ENCODE measurements at regions not wholly inside any gene's neighbourhood (a gene's known extent, or its start where the extent isn't known, plus 50 kb on each side); places are given as distances from the start of the nearest gene placed in this dataset.

GRCh38 chr2:72036595-72036994, 111.1 kb downstream of the CYP26B1 start:
- TF ChIP-seq, protein P1, sequence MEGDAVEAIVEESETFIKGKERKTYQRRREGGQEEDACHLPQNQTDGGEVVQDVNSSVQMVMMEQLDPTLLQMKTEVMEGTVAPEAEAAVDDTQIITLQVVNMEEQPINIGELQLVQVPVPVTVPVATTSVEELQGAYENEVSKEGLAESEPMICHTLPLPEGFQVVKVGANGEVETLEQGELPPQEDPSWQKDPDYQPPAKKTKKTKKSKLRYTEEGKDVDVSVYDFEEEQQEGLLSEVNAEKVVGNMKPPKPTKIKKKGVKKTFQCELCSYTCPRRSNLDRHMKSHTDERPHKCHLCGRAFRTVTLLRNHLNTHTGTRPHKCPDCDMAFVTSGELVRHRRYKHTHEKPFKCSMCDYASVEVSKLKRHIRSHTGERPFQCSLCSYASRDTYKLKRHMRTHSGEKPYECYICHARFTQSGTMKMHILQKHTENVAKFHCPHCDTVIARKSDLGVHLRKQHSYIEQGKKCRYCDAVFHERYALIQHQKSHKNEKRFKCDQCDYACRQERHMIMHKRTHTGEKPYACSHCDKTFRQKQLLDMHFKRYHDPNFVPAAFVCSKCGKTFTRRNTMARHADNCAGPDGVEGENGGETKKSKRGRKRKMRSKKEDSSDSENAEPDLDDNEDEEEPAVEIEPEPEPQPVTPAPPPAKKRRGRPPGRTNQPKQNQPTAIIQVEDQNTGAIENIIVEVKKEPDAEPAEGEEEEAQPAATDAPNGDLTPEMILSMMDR (IDR thresholded peaks at IDR 0.05; ENCODE audit: low read depth, low read length): no peak
- no peak for TF ChIP-seq EZH2phosphoT487 (IDR thresholded peaks at IDR 0.05; ENCODE audit: low read depth)
